Type B pancreatic cell (in vitro differentiated cells): ENCODE measurements at regions not wholly inside any gene's neighbourhood (a gene's known extent, or its start where the extent isn't known, plus 50 kb on each side); places are given as distances from the start of the nearest gene placed in this dataset.
"Not testable (repeated sequence)": the region's sequence is repeated elsewhere in the genome, so short reads cannot be mapped to it uniquely, and the experiment has no call there.

Experiments
- DNase-seq: peaks from one replicate; pipeline ENCODE4 v3.0.0; 2021; ENCODE audit warnings: mixed read lengths; ENCODE audit not compliant: unreplicated experiment; ENCODE audit errors: extremely low spot score
- H3K27ac Mint-ChIP-seq: 2 replicates; pipeline ENCODE4 v1.8.0; 2021; ENCODE audit warnings: mild to moderate bottlenecking, mixed read lengths
- H3K27me3 Mint-ChIP-seq: 2 replicates; pipeline ENCODE4 v1.8.0; 2021; ENCODE audit warnings: mixed read lengths
- H3K36me3 Mint-ChIP-seq: 2 replicates; pipeline ENCODE4 v1.8.0; 2021; ENCODE audit warnings: mixed read lengths
- H3K4me1 Mint-ChIP-seq: one replicate; pipeline ENCODE4 v1.8.0; 2021; ENCODE audit warnings: mixed read lengths; ENCODE audit not compliant: unreplicated experiment
- H3K4me3 Mint-ChIP-seq: 2 replicates; pipeline ENCODE4 v1.8.0; 2021; ENCODE audit warnings: mild to moderate bottlenecking, mixed read lengths
- H3K9me3 Mint-ChIP-seq: 2 replicates; pipeline ENCODE4 v1.8.0; 2021; ENCODE audit warnings: mixed read lengths
- TF ChIP-seq, protein P1 (sequence below): fragments of 200-600 bp; sonication (generic); conservative IDR thresholded peaks from 2 replicates; pipeline ENCODE4 v1.5.0; 2021; ENCODE audit warnings: antibody characterized with exemption, mild to moderate bottlenecking

DNA sequence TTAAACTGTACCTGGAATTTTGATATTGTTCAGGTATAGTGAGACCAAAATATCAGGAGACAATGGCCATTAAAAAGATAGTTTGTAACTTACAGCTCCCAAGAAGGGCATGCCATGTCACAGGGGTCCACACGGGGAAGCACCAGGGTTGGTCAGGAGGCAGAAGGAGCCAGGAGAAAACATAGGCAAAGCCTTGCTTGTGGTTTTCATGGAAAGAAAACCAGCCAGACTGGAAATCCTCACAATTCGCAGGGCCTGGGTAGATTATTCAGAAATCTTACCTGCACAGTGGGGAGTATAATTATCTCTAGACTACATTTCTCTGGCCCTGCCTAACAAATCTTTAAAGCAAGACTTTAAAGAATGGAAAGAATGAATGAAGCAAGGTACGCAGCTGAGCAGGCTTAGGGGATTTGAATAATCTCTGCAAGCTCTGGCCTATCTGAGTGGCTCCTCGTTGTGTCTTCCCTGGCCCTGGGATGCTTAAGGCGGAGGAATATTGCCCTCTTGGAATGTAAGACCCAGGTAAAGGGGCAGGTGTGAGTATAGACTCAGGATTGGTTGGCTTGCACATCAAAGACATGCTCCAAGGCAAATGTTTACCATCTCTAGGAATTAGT, 66.9 kb upstream of the CDC42EP3 start:
- H3K4me1 Mint-ChIP-seq: peaks cover 17% of the 10 kb centered on the region
- TF ChIP-seq, protein P1, sequence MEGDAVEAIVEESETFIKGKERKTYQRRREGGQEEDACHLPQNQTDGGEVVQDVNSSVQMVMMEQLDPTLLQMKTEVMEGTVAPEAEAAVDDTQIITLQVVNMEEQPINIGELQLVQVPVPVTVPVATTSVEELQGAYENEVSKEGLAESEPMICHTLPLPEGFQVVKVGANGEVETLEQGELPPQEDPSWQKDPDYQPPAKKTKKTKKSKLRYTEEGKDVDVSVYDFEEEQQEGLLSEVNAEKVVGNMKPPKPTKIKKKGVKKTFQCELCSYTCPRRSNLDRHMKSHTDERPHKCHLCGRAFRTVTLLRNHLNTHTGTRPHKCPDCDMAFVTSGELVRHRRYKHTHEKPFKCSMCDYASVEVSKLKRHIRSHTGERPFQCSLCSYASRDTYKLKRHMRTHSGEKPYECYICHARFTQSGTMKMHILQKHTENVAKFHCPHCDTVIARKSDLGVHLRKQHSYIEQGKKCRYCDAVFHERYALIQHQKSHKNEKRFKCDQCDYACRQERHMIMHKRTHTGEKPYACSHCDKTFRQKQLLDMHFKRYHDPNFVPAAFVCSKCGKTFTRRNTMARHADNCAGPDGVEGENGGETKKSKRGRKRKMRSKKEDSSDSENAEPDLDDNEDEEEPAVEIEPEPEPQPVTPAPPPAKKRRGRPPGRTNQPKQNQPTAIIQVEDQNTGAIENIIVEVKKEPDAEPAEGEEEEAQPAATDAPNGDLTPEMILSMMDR: no peak
- no peaks in the 10 kb centered on the region for H3K27me3 Mint-ChIP-seq
- no peaks in the 10 kb centered on the region for H3K36me3 Mint-ChIP-seq
- no peak for DNase-seq
- no peaks in the 10 kb centered on the region for H3K9me3 Mint-ChIP-seq
- H3K4me3 Mint-ChIP-seq: no peak overlapping the region
- H3K27ac Mint-ChIP-seq: no peak overlapping the region

DNA sequence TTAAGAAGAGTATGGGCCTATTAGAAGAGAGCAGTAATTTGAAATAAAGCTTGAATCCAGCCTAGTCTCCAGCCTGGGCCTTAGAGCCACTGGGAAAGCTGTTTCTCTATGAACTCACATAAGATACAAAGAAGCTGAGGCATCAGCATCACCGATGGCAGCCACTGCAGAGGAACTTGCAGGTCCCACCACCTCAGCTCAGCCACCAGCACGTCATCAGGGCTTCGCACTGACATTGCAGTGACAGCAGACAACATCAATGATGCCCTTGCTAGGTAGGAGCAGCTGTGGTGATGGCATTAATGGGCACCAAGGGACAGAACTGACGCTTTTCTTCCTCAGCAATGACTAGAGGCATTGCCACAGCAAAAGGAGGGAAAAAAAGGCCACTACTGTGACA, 67.7 kb upstream of the CDC42EP3 start:
- DNase-seq: no peak
- TF ChIP-seq, protein P1: no peak
- Mint-ChIP-seq H3K9me3 (no peaks in the 10 kb centered on the region), H3K36me3 (no peaks in the 10 kb centered on the region), H3K27ac (no peak overlapping the region), H3K4me1 (peaks cover 9% of the 10 kb centered on the region), H3K27me3 (no peaks in the 10 kb centered on the region), H3K4me3 (no peak overlapping the region)

DNA sequence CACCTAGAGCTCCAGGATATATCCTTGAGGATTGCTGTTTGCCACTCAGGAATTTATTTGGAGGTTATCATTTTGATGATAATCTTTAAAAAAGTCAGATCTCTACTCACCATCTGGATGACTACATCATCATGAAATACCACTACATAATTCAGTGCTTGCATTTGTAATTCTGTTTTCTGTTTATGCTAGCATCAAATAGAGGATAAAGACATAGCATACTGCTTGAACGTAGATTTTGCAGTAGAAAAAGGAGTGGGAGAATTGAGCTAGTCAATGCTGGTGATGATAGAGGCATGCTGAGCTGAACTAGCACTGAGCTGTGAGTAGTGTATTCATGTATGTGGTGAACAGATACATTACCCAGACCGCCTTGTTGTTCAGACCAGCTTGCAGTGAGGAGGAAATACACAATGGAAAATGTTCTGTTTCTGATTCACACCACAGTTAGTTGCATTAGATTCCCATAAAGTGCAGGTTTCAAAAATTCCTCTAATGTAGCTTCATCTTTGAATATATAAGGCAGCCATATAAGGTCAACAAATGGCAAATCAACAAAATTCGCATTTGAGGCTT, 68.8 kb upstream of the CDC42EP3 start:
- Mint-ChIP-seq H3K27ac (no peak overlapping the region), H3K9me3 (no peaks in the 10 kb centered on the region), H3K27me3 (no peaks in the 10 kb centered on the region), H3K4me3 (no peak overlapping the region), H3K36me3 (no peaks in the 10 kb centered on the region), H3K4me1 (peaks cover 2% of the 10 kb centered on the region)
- no peak for DNase-seq
- TF ChIP-seq, protein P1: no peak

DNA sequence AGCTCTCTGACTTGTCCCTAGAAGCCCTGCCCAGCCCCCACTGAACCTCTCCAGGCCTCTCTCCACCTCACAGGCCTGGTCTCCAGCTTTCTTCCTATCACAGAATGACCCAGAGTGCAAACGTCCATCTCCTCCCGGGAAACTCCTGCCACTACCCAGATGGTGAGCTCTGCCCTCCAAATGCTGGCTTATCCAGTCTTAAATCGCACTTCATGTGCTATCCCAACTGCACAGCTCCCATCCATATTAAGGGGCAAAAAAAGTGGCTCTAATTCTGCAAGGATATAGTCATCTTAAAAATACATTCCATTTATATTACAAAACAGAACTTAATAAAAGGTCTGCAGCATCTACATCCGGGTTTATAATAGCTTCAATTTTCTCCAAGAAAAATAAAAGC, 70.8 kb upstream of the CDC42EP3 start:
- Mint-ChIP-seq H3K4me1 (no peaks in the 10 kb centered on the region), H3K4me3 (no peak overlapping the region), H3K9me3 (no peaks in the 10 kb centered on the region), H3K27ac (no peak overlapping the region), H3K27me3 (no peaks in the 10 kb centered on the region), H3K36me3 (no peaks in the 10 kb centered on the region)
- TF ChIP-seq, protein P1: no peak
- no peak for DNase-seq

DNA sequence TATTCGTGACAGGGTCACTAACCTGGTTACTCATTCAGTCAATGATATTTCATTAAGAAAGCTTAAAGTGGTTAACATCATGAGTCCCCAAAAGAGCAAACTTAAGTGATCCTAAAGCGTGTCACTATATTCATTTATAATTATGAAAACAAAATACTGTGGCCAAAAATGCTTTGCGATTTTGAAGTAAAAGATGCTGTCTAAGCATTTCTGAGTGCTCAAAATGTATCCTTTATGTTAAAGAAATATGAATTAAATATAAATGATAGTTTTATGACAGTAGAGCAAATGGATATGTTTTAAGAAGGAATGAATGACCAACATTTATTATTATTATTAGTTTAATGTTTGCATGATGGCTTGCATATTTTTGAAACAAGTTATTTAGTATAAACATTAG, 72.6 kb upstream of the CDC42EP3 start:
- Mint-ChIP-seq H3K9me3 (no peaks in the 10 kb centered on the region), H3K27me3 (no peaks in the 10 kb centered on the region), H3K4me1 (peaks cover 4% of the 10 kb centered on the region), H3K27ac (no peak overlapping the region), H3K36me3 (no peaks in the 10 kb centered on the region), H3K4me3 (no peak overlapping the region)
- TF ChIP-seq, protein P1: no peak
- DNase-seq: no peak

DNA sequence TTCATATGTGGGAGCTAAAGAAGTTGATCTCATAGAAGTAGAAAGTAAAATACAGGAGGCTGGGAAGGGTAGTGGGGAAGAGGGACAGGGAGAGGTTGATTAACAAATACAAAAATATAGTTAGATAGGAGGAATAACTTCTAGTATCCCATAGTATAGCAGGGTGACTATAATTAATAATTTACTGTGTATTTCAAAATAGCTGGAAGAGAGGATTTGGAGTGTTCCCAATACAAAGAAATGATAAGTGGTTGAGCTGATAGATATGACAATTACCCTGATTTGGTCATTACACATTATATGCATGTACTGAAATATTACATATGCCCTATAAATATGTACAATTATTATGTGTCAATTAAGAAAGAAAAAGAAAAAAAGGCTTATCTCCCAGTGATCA, 73.5 kb upstream of the CDC42EP3 start:
- H3K4me3 Mint-ChIP-seq, H3K4me1 Mint-ChIP-seq, H3K27ac Mint-ChIP-seq, H3K9me3 Mint-ChIP-seq, H3K27me3 Mint-ChIP-seq, H3K36me3 Mint-ChIP-seq, DNase-seq: not testable (repeated sequence)

DNA sequence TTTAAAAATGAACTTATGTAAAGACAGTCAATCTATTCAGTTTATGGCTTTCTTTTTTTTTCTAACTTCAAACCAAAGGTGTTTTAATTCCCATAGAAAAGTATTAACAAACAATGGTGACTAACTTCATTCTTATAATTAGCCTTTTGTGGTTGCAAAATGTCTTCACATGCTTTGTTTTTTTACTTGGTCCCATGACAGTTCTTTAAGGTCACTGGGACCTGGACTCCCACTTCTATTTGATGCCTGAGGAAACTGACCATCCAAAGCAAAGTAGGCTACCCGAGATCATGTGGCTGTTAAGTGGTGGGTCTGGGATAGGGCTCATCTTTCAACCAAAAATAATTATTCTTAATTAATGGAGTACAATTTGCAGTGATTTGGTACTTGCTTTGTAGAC, 74.6 kb upstream of the CDC42EP3 start:
- not testable (repeated sequence) for H3K4me1 Mint-ChIP-seq, DNase-seq, H3K36me3 Mint-ChIP-seq, H3K4me3 Mint-ChIP-seq, H3K27ac Mint-ChIP-seq, H3K9me3 Mint-ChIP-seq, H3K27me3 Mint-ChIP-seq
